K562 (cell line): ENCODE measurements at regions not wholly inside any gene's neighbourhood (a gene's known extent, or its start where the extent isn't known, plus 50 kb on each side); places are given as distances from the start of the nearest gene placed in this dataset.

Experiments used
- ATAC-seq: fragments of 200-7000 bp; cut with Tn5 transposase; 3 replicates; pipeline ENCODE4 v1.9.1; 2020; ENCODE audit warnings: moderate library complexity
- BruUV-seq: library from RNA; stranded (reverse); fragments of 400-500 nt; replicated peaks from 2 replicates; lab custom pipeline; 2021; lab: Mats Ljungman, UMichigan
- CTCF ChIA-PET: fragments of 300-600 bp; formaldehyde crosslinking; extraction: SDS; loops from one replicate; lab custom pipeline; 2021; ENCODE audit warnings: low intra/inter-chr PET ratio; lab: Yijun Ruan, JAX
- POLR2A ChIA-PET: fragments of 300-600, 350-650 bp; sonication (Branson Sonifier 250); formaldehyde crosslinking; extraction: SDS; loops from one replicate; lab custom pipeline; 2021; ENCODE audit warnings: antibody characterized with exemption, inconsistent platforms; lab: Yijun Ruan, JAX
- DNase-seq, 4 experiments: peaks; one replicate each; pipeline versions ENCODE4 v3.0.0 to v3.0.0-alpha.2; 2011 to 2018; ENCODE audit warnings: low spot score in 3 of 4, mixed read lengths in 3 of 4; ENCODE audit errors: extremely low read depth in 1 of 4
- FAIRE-seq: peaks from 2 replicates; lab custom pipeline; 2011; peaks lifted over from hg19 to GRCh38; lab: Jason Lieb, UNC
- H2AFZ ChIP-seq: 2 replicates; pipeline ENCODE4 v1.6.0; 2011; ENCODE audit warnings: low read depth, low read length, control low read depth, inconsistent platforms
- H3K27ac ChIP-seq: fragments of 200-600 bp; 3 replicates; pipeline ENCODE4 v1.8.0; 2011; ENCODE audit warnings: low read depth, mild to moderate bottlenecking, control low read depth, inconsistent platforms, low read length, moderate library complexity, mixed read lengths; ENCODE audit errors: extremely low read depth
- H3K27me3 ChIP-seq, 2 experiments: fragments of 300-600 bp in 1 of 2; 2 replicates in 1 of 2; 3 replicates in 1 of 2; pipeline versions ENCODE4 v1.6.0 to v1.8.0; 2011; ENCODE audit warnings: inconsistent platforms in 2 of 2, low read length in 2 of 2, mild to moderate bottlenecking in 1 of 2, mixed read lengths in 1 of 2, moderate library complexity in 1 of 2; ENCODE audit not compliant: control insufficient read depth in 2 of 2, insufficient read depth in 2 of 2
- H3K36me3 ChIP-seq: fragments of 300-600 bp; 3 replicates; pipeline ENCODE4 v1.8.0; 2011; ENCODE audit warnings: mild to moderate bottlenecking, low read length, inconsistent platforms; ENCODE audit not compliant: control insufficient read depth, insufficient read depth
- H3K4me1 ChIP-seq, 2 experiments: fragments of 200-600 bp in 1 of 2; replicated peaks in 1 of 2; 2 replicates in 1 of 2; 3 replicates in 1 of 2; pipeline versions ENCODE4 v1.5.1 to v1.8.0; 2011; ENCODE audit warnings: inconsistent platforms in 2 of 2, low read length in 2 of 2, mild to moderate bottlenecking in 1 of 2, mixed read lengths in 1 of 2, moderate library complexity in 1 of 2; ENCODE audit not compliant: control insufficient read depth in 2 of 2, insufficient read depth in 2 of 2
- H3K4me2 ChIP-seq: 2 replicates; pipeline ENCODE4 v1.6.1; 2011; ENCODE audit warnings: low read length, control low read depth, inconsistent platforms, mixed read lengths; ENCODE audit not compliant: insufficient read depth
- H3K4me3 ChIP-seq: fragments of 200-600 bp; sonication (generic), shearing (Covaris generic); 2 replicates; pipeline ENCODE4 v1.5.1; 2016; ENCODE audit warnings: control low read depth, inconsistent platforms
- H3K79me2 ChIP-seq: fragments of 200-600 bp; 3 replicates; pipeline ENCODE4 v1.8.0; 2011; ENCODE audit warnings: low read length, inconsistent platforms; ENCODE audit not compliant: control insufficient read depth, insufficient read depth
- H3K9ac ChIP-seq, 2 experiments: 2 replicates each; pipeline versions ENCODE4 v1.6.0 to v1.6.1; 2011; ENCODE audit warnings: low read depth in 2 of 2, low read length in 2 of 2, control low read depth in 1 of 2, inconsistent platforms in 1 of 2, mild to moderate bottlenecking in 1 of 2, mixed read lengths in 1 of 2; ENCODE audit not compliant: insufficient read depth in 1 of 2
- H3K9me1 ChIP-seq: one replicate; pipeline ENCODE4 v1.6.0; 2011; ENCODE audit warnings: inconsistent platforms, mild to moderate bottlenecking, low read length, moderate library complexity; ENCODE audit not compliant: control insufficient read depth, insufficient read depth
- H3K9me3 ChIP-seq: replicated peaks from 2 replicates; pipeline ENCODE4 v1.5.1; 2011; ENCODE audit warnings: low read depth, low read length, inconsistent platforms; ENCODE audit not compliant: control insufficient read depth, insufficient read depth
- H4K20me1 ChIP-seq: replicated peaks from 2 replicates; pipeline ENCODE4 v1.6.1; 2011; ENCODE audit warnings: low read length, inconsistent platforms, mixed read lengths; ENCODE audit not compliant: control insufficient read depth, insufficient read depth
- GMEB1 ChIP-seq: fragments of 250-450 bp; sonication (Bioruptor Pico); IDR thresholded peaks from 2 replicates; pipeline ENCODE4 v1.4.0; 2020; ENCODE audit warnings: mild to moderate bottlenecking
- HDAC1 ChIP-seq, 2 experiments: fragments of 450-650 bp; IDR thresholded peaks; 2 replicates each; pipeline ENCODE4 v1.6.1; 2016 to 2017; ENCODE audit warnings: inconsistent platforms in 1 of 2, mild to moderate bottlenecking in 1 of 2, moderate library complexity in 1 of 2
- HINFP ChIP-seq: fragments of 450-650 bp; conservative IDR thresholded peaks from 2 replicates; pipeline ENCODE4 v1.6.1; 2016; ENCODE audit warnings: missing genetic modification characterization, low read depth, mild to moderate bottlenecking, control low read depth, missing compliant biosample characterization
- ILK ChIP-seq: fragments of 450-650 bp; IDR thresholded peaks from 2 replicates; pipeline ENCODE4 v1.6.1; 2016; ENCODE audit warnings: missing genetic modification characterization, low read depth, mild to moderate bottlenecking, missing compliant biosample characterization, moderate library complexity, borderline replicate concordance
- MAFG ChIP-seq: fragments of 450-650 bp; conservative IDR thresholded peaks from 2 replicates; pipeline ENCODE4 v1.6.1; 2016; ENCODE audit warnings: missing genetic modification characterization, missing compliant biosample characterization
- OTX1 ChIP-seq: fragments of 450-650 bp; formaldehyde crosslinking; IDR thresholded peaks from 2 replicates; pipeline ENCODE4 v1.4.0; 2022; ENCODE audit warnings: mild to moderate bottlenecking
- RNF2 ChIP-seq: sonication (generic); IDR thresholded peaks from 2 replicates; pipeline ENCODE4 v1.6.1; 2016
- SPI1 ChIP-seq: IDR thresholded peaks from 2 replicates; pipeline ENCODE4 v1.6.1; 2011; ENCODE audit warnings: low read depth, low read length, control low read depth, borderline replicate concordance
- TSHZ1 ChIP-seq: fragments of 250-450 bp; sonication (Bioruptor Pico); IDR thresholded peaks from 2 replicates; pipeline ENCODE4 v1.4.0; 2020; ENCODE audit warnings: mild to moderate bottlenecking, moderate library complexity
- ZKSCAN8 ChIP-seq: fragments of 200-800 bp; sonication (Bioruptor generic); IDR thresholded peaks from 2 replicates; pipeline ENCODE4 v1.6.1; 2016; ENCODE audit warnings: missing genetic modification characterization, missing compliant biosample characterization
- ZNF175 ChIP-seq: fragments of 200-800 bp; sonication (Bioruptor generic); IDR thresholded peaks from 2 replicates; pipeline ENCODE4 v1.6.1; 2016; ENCODE audit warnings: low read depth, mild to moderate bottlenecking, missing genetic modification characterization, missing compliant biosample characterization
- ZNF277 ChIP-seq: fragments of 250-450 bp; sonication (Bioruptor Pico); IDR thresholded peaks from 2 replicates; pipeline ENCODE4 v1.8.0; 2022; ENCODE audit warnings: inconsistent platforms, mild to moderate bottlenecking, moderate library complexity, borderline replicate concordance
- ZNF639 ChIP-seq, 2 experiments: fragments of 200-800 bp in 1 of 2; sonication (Bioruptor generic) in 1 of 2; sonication (generic) in 1 of 2; formaldehyde crosslinking in 1 of 2; IDR thresholded peaks in 1 of 2; conservative IDR thresholded peaks in 1 of 2; 2 replicates each; pipeline versions ENCODE4 v1.5.0 to v1.6.1; 2016 to 2020; ENCODE audit warnings: missing compliant biosample characterization in 1 of 2, missing genetic modification characterization in 1 of 2, missing genetic modification reagents in 1 of 2
- WGBS: fragments of 100-300 bp; shearing (Covaris generic); methylation state at CpG from one replicate; pipeline ENCODE4 v1.1.6; 2016; ENCODE audit warnings: low coverage, mixed read lengths; ENCODE audit not compliant: insufficient coverage; ENCODE audit errors: missing lambda C conversion rate; 5-methylcytosine and 5-hydroxymethylcytosine counted together
- in situ Hi-C: fragments of 300-500 bp; cut with MboI; formaldehyde crosslinking; loops from 4 replicates; pipeline ENCODE4 v1.15.0; 2018; ENCODE audit warnings: inconsistent platforms, mixed read lengths
- intact Hi-C: fragments of 100-400 bp; cut with micrococcal nuclease; formaldehyde crosslinking; loops from 2 replicates; pipeline ENCODE4 v1.14.2; 2022

GRCh38 chr13:99847318-99847750 lies 124.2 kb downstream of the ZIC5 start:
- Histone ChIP-seq H3K27ac (no peak overlapping the region), H3K36me3 (no peaks in the 10 kb centered on the region), H2AFZ (no peak overlapping the region), H3K79me2 (no peaks in the 10 kb centered on the region), H3K9me3 (no peaks in the 10 kb centered on the region), H3K4me3 (no peak overlapping the region), H3K9me1 (no peaks in the 10 kb centered on the region), H3K27me3 (peaks cover 3 to 52% of the 10 kb centered on the region in 2 experiments; a peak in 3 of 5 replicates), H4K20me1 (no peaks in the 10 kb centered on the region), H3K4me2 (no peak overlapping the region), H3K9ac (no peak overlapping the region), H3K4me1 (no peaks in the 10 kb centered on the region)
- no peak for ATAC-seq
- WGBS, result 5% methylated on average over 7 of the region's 10 CpGs
- BruUV-seq, result no TSS peak
- DNase-seq, result no peak
- FAIRE-seq, result no peak
- ChIA-PET CTCF (interaction anchor here (0.5 kb wide), 1 partner anchor 141 kb away, joined by 3 read pairs; no protein-coding TSS in a partner anchor), POLR2A (no interaction called here)
- in situ Hi-C loops (no loop called here), intact Hi-C loops (no loop called here)
- TF ChIP-seq HDAC1 (IDR thresholded peaks at IDR 0.05) (no peak), MAFG (tag) (no peak), ILK (no peak), OTX1 (CRISPR knock-in tag) (no peak), ZNF639 (CRISPR knock-in tag; conservative IDR thresholded peaks at IDR 0.05 in 1 of 2, IDR thresholded peaks at IDR 0.05 in 1 of 2) (no peak), TSHZ1 (CRISPR knock-in tag) (no peak), HINFP (no peak), ZKSCAN8 (no peak), RNF2 (no peak), SPI1 (no peak), ZNF175 (CRISPR knock-in tag) (no peak), GMEB1 (no peak), ZNF277 (CRISPR knock-in tag) (no peak)
